ENCODE measurements at regions not wholly inside any gene's neighbourhood (a gene's known extent, or its start where the extent isn't known, plus 50 kb on each side); places are given as distances from the start of the nearest gene placed in this dataset.

- TF ChIP-seq POLR2A (IDR thresholded peaks at IDR 0.05) (no peak), CTCF (IDR thresholded peaks at IDR 0.05) (no peak)
Measured at GRCh38 chr13:62793850-62794249, 1378.2 kb upstream of the PCDH20 start.
